ENCODE measurements at regions not wholly inside any gene's neighbourhood (a gene's known extent, or its start where the extent isn't known, plus 50 kb on each side); places are given as distances from the start of the nearest gene placed in this dataset.

- no peak for TF ChIP-seq EZH2 (IDR thresholded peaks at IDR 0.05; ENCODE audit: borderline replicate concordance)
- TF ChIP-seq CTCF (IDR thresholded peaks at IDR 0.05; ENCODE audit: poor library complexity) = no peak
These were observed 71.9 kb downstream of the NR2F2 start for GRCh38 chr15:96402403-96402802.
